ENCODE measurements at regions not wholly inside any gene's neighbourhood (a gene's known extent, or its start where the extent isn't known, plus 50 kb on each side); places are given as distances from the start of the nearest gene placed in this dataset.
A peak's percentile ranks its signal among the peaks of the same experiment; 100 is the strongest.

- no peak for DNase-seq (ENCODE audit: low read depth)
- no peak overlapping the region for H3K4me3 ChIP-seq (ENCODE audit: control insufficient read depth, low read depth, low read length)
- no peak for TF ChIP-seq CTCF (conservative IDR thresholded peaks at IDR 0.05; ENCODE audit: control insufficient read depth, insufficient read depth, low read depth, low read length)
These were observed 97.8 kb upstream of the SLC35G4 start for GRCh38 chr18:11511434-11512095.

GRCh38 chr18:11506856-11507255 is 102.5 kb upstream of the SLC35G4 start:
- DNase-seq (ENCODE audit: low read depth) = no peak
- TF ChIP-seq CTCF (conservative IDR thresholded peaks at IDR 0.05; ENCODE audit: control insufficient read depth, insufficient read depth, low read depth, low read length) = no peak
- no peak overlapping the region for H3K4me3 ChIP-seq (ENCODE audit: control insufficient read depth, low read depth, low read length)

GRCh38 chr18:11505993-11506392 is 103.4 kb upstream of the SLC35G4 start:
- H3K4me3 ChIP-seq (ENCODE audit: control insufficient read depth, low read depth, low read length) = no peak overlapping the region
- DNase-seq (ENCODE audit: low read depth) = no peak
- no peak for TF ChIP-seq CTCF (conservative IDR thresholded peaks at IDR 0.05; ENCODE audit: control insufficient read depth, insufficient read depth, low read depth, low read length)

GRCh38 chr18:11504962-11505361 is 104.4 kb upstream of the SLC35G4 start:
- DNase-seq (ENCODE audit: low read depth) = no peak
- no peak overlapping the region for H3K4me3 ChIP-seq (ENCODE audit: control insufficient read depth, low read depth, low read length)
- no peak for TF ChIP-seq CTCF (conservative IDR thresholded peaks at IDR 0.05; ENCODE audit: control insufficient read depth, insufficient read depth, low read depth, low read length)

- no peak for TF ChIP-seq CTCF (conservative IDR thresholded peaks at IDR 0.05; ENCODE audit: control insufficient read depth, insufficient read depth, low read depth, low read length)
- DNase-seq (ENCODE audit: low read depth) = peak; percentile 43
- H3K4me3 ChIP-seq (ENCODE audit: control insufficient read depth, low read depth, low read length) = no peak overlapping the region
These were observed 107.0 kb upstream of the SLC35G4 start for GRCh38 chr18:11502368-11502767.

GRCh38 chr18:11501352-11501751 is 108.0 kb upstream of the SLC35G4 start:
- TF ChIP-seq CTCF (conservative IDR thresholded peaks at IDR 0.05; ENCODE audit: control insufficient read depth, insufficient read depth, low read depth, low read length) = no peak
- no peak for DNase-seq (ENCODE audit: low read depth)
- H3K4me3 ChIP-seq (ENCODE audit: control insufficient read depth, low read depth, low read length) = no peak overlapping the region
